A549 (cell line): ENCODE measurements at regions not wholly inside any gene's neighbourhood (a gene's known extent, or its start where the extent isn't known, plus 50 kb on each side); places are given as distances from the start of the nearest gene placed in this dataset.

Experiments used
- ATAC-seq, 2 experiments: fragments of 200-7000 bp in 1 of 2; fragments of >200 bp in 1 of 2; cut with Nextera tagmentation in 1 of 2; cut with Tn5 transposase in 1 of 2; 3 replicates each; pipeline versions ENCODE4 v1.8.0 to v1.9.1; 2018 to 2020; ENCODE audit warnings: mild to moderate bottlenecking in 1 of 2, moderate library complexity in 1 of 2
- CTCF ChIA-PET: fragments of 300-600 bp; sonication (Branson Sonifier 250); formaldehyde crosslinking; extraction: SDS; loops from one replicate; lab custom pipeline; 2021; ENCODE audit warnings: antibody characterized with exemption, inconsistent platforms; lab: Yijun Ruan, JAX
- POLR2A ChIA-PET: fragments of 350-600 bp; formaldehyde crosslinking; extraction: SDS; loops from one replicate; lab custom pipeline; 2021; ENCODE audit warnings: antibody characterized with exemption, inconsistent platforms; lab: Yijun Ruan, JAX
- DNase-seq, 2 experiments: peaks; one replicate each; pipeline versions ENCODE4 v3.0.0 to v3.0.0-alpha.2; 2011 to 2016; ENCODE audit warnings: low read depth in 1 of 2, low spot score in 1 of 2
- FAIRE-seq: peaks from 2 replicates; lab custom pipeline; 2011; peaks lifted over from hg19 to GRCh38; lab: Jason Lieb, UNC
- H3K27ac ChIP-seq, 2 experiments: fragments of >200 bp; sonication (Bioruptor Twin); formaldehyde crosslinking; 3 replicates each; pipeline ENCODE4 v1.5.1; 2016 to 2017
- H3K4me1 ChIP-seq: fragments of >200 bp; sonication (Bioruptor Twin); formaldehyde crosslinking; 3 replicates; pipeline ENCODE4 v1.6.1; 2016
- H3K4me2 ChIP-seq: fragments of >200 bp; sonication (Bioruptor Twin); formaldehyde crosslinking; 3 replicates; pipeline ENCODE4 v1.6.1; 2016
- H3K4me3 ChIP-seq: fragments of >200 bp; sonication (Bioruptor Twin); formaldehyde crosslinking; 3 replicates; pipeline ENCODE4 v1.5.1; 2016
- H3K9me3 ChIP-seq: fragments of >200 bp; sonication (Bioruptor Twin); formaldehyde crosslinking; 3 replicates; pipeline ENCODE4 v1.6.1; 2016
- CEBPB ChIP-seq, 2 experiments: fragments of >200 bp in 1 of 2; sonication (Bioruptor Twin) in 1 of 2; formaldehyde crosslinking in 1 of 2; IDR thresholded peaks; 2 replicates each; pipeline ENCODE4 v1.6.1; 2012 to 2016
- CHD2 ChIP-seq: fragments of 150-350 bp; IDR thresholded peaks from 2 replicates; pipeline ENCODE4 v1.6.1; 2014; ENCODE audit warnings: low read length; ENCODE audit not compliant: partially characterized antibody
- CHD4 ChIP-seq: fragments of 200-600 bp; sonication (generic); IDR thresholded peaks from 2 replicates; pipeline ENCODE4 v1.6.1; 2016; ENCODE audit warnings: antibody characterized with exemption, mild to moderate bottlenecking, borderline replicate concordance
- EHMT2 ChIP-seq: fragments of 200-600 bp; sonication (generic); IDR thresholded peaks from 2 replicates; pipeline ENCODE4 v1.6.1; 2016; ENCODE audit warnings: antibody characterized with exemption, low read depth, mild to moderate bottlenecking, moderate library complexity
- EP300 ChIP-seq, 2 experiments: fragments of >200 bp; sonication (Bioruptor Twin); formaldehyde crosslinking; IDR thresholded peaks; 2 replicates in 1 of 2; 3 replicates in 1 of 2; pipeline ENCODE4 v1.6.1; 2016 to 2017
- FOSB ChIP-seq: fragments of 250-450 bp; sonication (Bioruptor Pico); IDR thresholded peaks from 2 replicates; pipeline ENCODE4 v1.5.0; 2020; ENCODE audit warnings: mild to moderate bottlenecking, moderate library complexity
- GATA3 ChIP-seq: IDR thresholded peaks from 2 replicates; pipeline ENCODE4 v1.6.1; 2012; ENCODE audit warnings: borderline replicate concordance
- HES2 ChIP-seq: fragments of >200 bp; sonication (Bioruptor Twin); formaldehyde crosslinking; IDR thresholded peaks from 2 replicates; pipeline ENCODE4 v1.6.1; 2016
- HMGXB4 ChIP-seq: fragments of 250-450 bp; sonication (Bioruptor Pico); IDR thresholded peaks from 2 replicates; pipeline ENCODE4 v1.5.0; 2021; ENCODE audit warnings: mild to moderate bottlenecking, moderate library complexity, borderline replicate concordance
- JUNB ChIP-seq: fragments of >200 bp; sonication (Bioruptor Twin); formaldehyde crosslinking; IDR thresholded peaks from 2 replicates; pipeline ENCODE4 v1.6.1; 2016
- KDM1A ChIP-seq: fragments of 200-600 bp; sonication (generic); IDR thresholded peaks from 2 replicates; pipeline ENCODE4 v1.6.1; 2016; ENCODE audit warnings: low read depth, mild to moderate bottlenecking
- KDM5A ChIP-seq: fragments of 200-600 bp; sonication (generic); IDR thresholded peaks from 2 replicates; pipeline ENCODE4 v1.6.1; 2016; ENCODE audit warnings: antibody characterized with exemption, mild to moderate bottlenecking
- MAFK ChIP-seq: fragments of 450-650 bp; IDR thresholded peaks from 2 replicates; pipeline ENCODE4 v1.6.1; 2014; ENCODE audit not compliant: partially characterized antibody
- MAX ChIP-seq: IDR thresholded peaks from 2 replicates; pipeline ENCODE4 v1.6.1; 2012
- POLR2A ChIP-seq: IDR thresholded peaks from 2 replicates; pipeline ENCODE4 v1.6.1; 2012; ENCODE audit warnings: mild to moderate bottlenecking, low read length
- RARB ChIP-seq: fragments of 250-450 bp; sonication (Bioruptor Pico); IDR thresholded peaks from 2 replicates; pipeline ENCODE4 v1.8.0; 2021; ENCODE audit warnings: mild to moderate bottlenecking, moderate library complexity
- ZC3H11A ChIP-seq: fragments of 450-650 bp; IDR thresholded peaks from 2 replicates; pipeline ENCODE4 v1.6.1; 2014; ENCODE audit warnings: antibody characterized with exemption, mild to moderate bottlenecking
- ZNF302 ChIP-seq: fragments of 250-450 bp; sonication (Bioruptor Pico); IDR thresholded peaks from 2 replicates; pipeline ENCODE4 v1.9.0; 2021; ENCODE audit warnings: inconsistent platforms, mild to moderate bottlenecking, moderate library complexity
- ZSCAN20 ChIP-seq: fragments of 250-450 bp; sonication (Bioruptor Pico); IDR thresholded peaks from 2 replicates; pipeline ENCODE4 v1.8.0; 2022; ENCODE audit warnings: mild to moderate bottlenecking, moderate library complexity
- WGBS: methylation state at CpG from one replicate; pipeline ENCODE4 v1.1.6; 2017; ENCODE audit errors: missing lambda C conversion rate; 5-methylcytosine and 5-hydroxymethylcytosine counted together

GRCh38 chr3:194255252-194256039 lies 95.7 kb downstream of the CPN2 start:
- Histone ChIP-seq H3K9me3 (peaks cover 7% of the 10 kb centered on the region; the same call in 1 of the 3 replicates), H3K4me3 (no peak overlapping the region), H3K4me1 (no peaks in the 10 kb centered on the region), H3K4me2 (no peak overlapping the region)
- ChIA-PET CTCF (no interaction called here), POLR2A (no interaction called here)
- FAIRE-seq (no peak), DNase-seq (no peak)
- TF ChIP-seq JUNB (no peak), EHMT2 (no peak), KDM1A (no peak), POLR2A (no peak), CHD2 (no peak), MAX (no peak), KDM5A (no peak), CEBPB (IDR thresholded peaks at IDR 0.05) (no peak), GATA3 (no peak), HMGXB4 (CRISPR knock-in tag) (no peak), RARB (CRISPR knock-in tag) (no peak), EP300 (IDR thresholded peaks at IDR 0.05) (no peak), HES2 (no peak), ZSCAN20 (CRISPR knock-in tag) (no peak), FOSB (CRISPR knock-in tag) (no peak), CHD4 (no peak)
- TF ChIP-seq, all 56 proteins: peak for 0
- 82% methylated on average over 15 of the region's 19 CpGs for WGBS
- ATAC-seq: peak in 1 of 2 experiments; percentile 36; a peak in 2 of 6 replicates
- no peak overlapping the region for H3K27ac ChIP-seq

- 74% methylated on average over 8 of the region's 12 CpGs for WGBS
These were observed 94.8 kb downstream of the CPN2 start for GRCh38 chr3:194256040-194256945.

GRCh38 chr3:194257151-194257621 lies 93.9 kb downstream of the CPN2 start:
- H3K27ac ChIP-seq: no peak overlapping the region
- no peak for ATAC-seq
- ChIA-PET POLR2A (no interaction called here), CTCF (interaction anchor here (0.9 to 1.2 kb wide), 2 partner anchors 58 to 86 kb away, joined by 3 read pairs; no protein-coding TSS in a partner anchor)
- H3K4me2 ChIP-seq: no peak overlapping the region
- H3K9me3 ChIP-seq: peaks cover 7% of the 10 kb centered on the region; the same call in 1 of the 3 replicates
- no peak for TF ChIP-seq ZC3H11A
- no peak for TF ChIP-seq JUNB
- TF ChIP-seq ZNF302 (CRISPR knock-in tag): no peak
- TF ChIP-seq HES2: no peak
- no peak for TF ChIP-seq MAFK
- no peaks in the 10 kb centered on the region for H3K4me1 ChIP-seq
- 86% methylated on average over 8 of the region's 8 CpGs for WGBS
- no peak for DNase-seq
- no peak for FAIRE-seq
- H3K4me3 ChIP-seq: no peak overlapping the region

More at GRCh38 chr3:194256040-194256945, 94.8 kb downstream of the CPN2 start:
- no peak for TF ChIP-seq KDM1A
- Histone ChIP-seq H3K9me3 (peaks cover 7% of the 10 kb centered on the region; the same call in 1 of the 3 replicates), H3K4me2 (no peak overlapping the region), H3K4me3 (no peak overlapping the region), H3K4me1 (no peaks in the 10 kb centered on the region), H3K27ac (no peak overlapping the region)
- CTCF ChIA-PET: interaction anchor here (1.2 kb wide), 1 partner anchor 59 kb away, joined by 3 read pairs; no protein-coding TSS in a partner anchor
- POLR2A ChIA-PET: no interaction called here
- DNase-seq (no peak), FAIRE-seq (no peak), ATAC-seq (no peak)
